ENCODE measurements at regions not wholly inside any gene's neighbourhood (a gene's known extent, or its start where the extent isn't known, plus 50 kb on each side); places are given as distances from the start of the nearest gene placed in this dataset.

GRCh38 chr7:149701495-149702240 is 71.7 kb downstream of the ZNF467 start:
- TF ChIP-seq CTCF (IDR thresholded peaks at IDR 0.05) (no peak), POLR2A (IDR thresholded peaks at IDR 0.05) (no peak)

Measured in vagina (tissue), 2 donors.